HFF-Myc (cell line): ENCODE measurements at regions not wholly inside any gene's neighbourhood (a gene's known extent, or its start where the extent isn't known, plus 50 kb on each side); places are given as distances from the start of the nearest gene placed in this dataset.

Experiments
- DNase-seq: peaks from one replicate; pipeline ENCODE4 v3.0.0-alpha.2; 2011; ENCODE audit warnings: low read depth; ENCODE audit errors: extremely low read depth
- H3K4me3 ChIP-seq: replicated peaks from 2 replicates; pipeline ENCODE4 v1.5.1; 2011; ENCODE audit warnings: low read depth, mild to moderate bottlenecking, control low read depth, low read length
- TF ChIP-seq, protein P1 (sequence below): IDR thresholded peaks from 2 replicates; pipeline ENCODE4 v1.5.1; 2012; ENCODE audit warnings: mild to moderate bottlenecking, low read depth, low read length, control low read depth; ENCODE audit errors: missing control alignments

DNA sequence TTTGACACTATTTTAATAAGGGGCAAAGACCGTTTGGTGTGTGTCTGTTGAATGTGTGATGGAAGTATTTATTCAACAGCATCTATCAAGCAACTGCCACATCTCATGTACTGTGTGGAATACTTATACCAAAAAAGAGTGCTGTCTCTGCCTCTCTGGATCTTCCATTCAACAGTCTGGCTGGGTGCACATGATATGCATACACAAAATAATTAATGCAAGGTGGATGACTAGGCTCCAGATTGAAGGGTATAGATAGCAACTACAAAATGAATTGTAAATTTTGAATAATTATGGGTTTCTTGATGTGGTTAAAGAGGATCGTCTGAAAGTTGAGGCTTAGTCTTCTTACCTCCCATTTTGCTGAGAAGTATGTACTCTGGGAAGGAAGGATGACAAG is 145.9 kb upstream of the OTX2 start:
- TF ChIP-seq, protein P1, sequence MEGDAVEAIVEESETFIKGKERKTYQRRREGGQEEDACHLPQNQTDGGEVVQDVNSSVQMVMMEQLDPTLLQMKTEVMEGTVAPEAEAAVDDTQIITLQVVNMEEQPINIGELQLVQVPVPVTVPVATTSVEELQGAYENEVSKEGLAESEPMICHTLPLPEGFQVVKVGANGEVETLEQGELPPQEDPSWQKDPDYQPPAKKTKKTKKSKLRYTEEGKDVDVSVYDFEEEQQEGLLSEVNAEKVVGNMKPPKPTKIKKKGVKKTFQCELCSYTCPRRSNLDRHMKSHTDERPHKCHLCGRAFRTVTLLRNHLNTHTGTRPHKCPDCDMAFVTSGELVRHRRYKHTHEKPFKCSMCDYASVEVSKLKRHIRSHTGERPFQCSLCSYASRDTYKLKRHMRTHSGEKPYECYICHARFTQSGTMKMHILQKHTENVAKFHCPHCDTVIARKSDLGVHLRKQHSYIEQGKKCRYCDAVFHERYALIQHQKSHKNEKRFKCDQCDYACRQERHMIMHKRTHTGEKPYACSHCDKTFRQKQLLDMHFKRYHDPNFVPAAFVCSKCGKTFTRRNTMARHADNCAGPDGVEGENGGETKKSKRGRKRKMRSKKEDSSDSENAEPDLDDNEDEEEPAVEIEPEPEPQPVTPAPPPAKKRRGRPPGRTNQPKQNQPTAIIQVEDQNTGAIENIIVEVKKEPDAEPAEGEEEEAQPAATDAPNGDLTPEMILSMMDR = no peak
- DNase-seq = no peak
- no peak overlapping the region for H3K4me3 ChIP-seq

DNA sequence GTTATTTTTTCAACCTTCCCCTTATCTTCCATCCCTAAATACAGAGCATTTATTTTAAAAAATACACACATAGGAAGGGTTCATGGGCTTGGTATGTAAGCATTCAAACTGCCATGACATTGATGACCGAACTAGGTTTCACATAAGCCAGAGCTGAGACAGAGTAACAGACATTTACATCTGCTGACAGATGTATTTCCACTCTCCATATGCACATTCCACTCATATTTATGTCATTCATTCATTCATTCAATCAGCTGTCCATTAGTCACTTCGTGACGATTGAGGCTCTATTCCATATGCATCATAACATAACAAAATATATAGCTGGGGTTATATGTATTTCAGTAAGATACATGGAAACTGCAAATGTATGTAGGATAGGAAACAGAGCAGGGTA is 145.5 kb upstream of the OTX2 start:
- TF ChIP-seq, protein P1 = no peak
- H3K4me3 ChIP-seq = no peak overlapping the region
- DNase-seq = no peak

- DNase-seq = no peak
- H3K4me3 ChIP-seq = no peak overlapping the region
- TF ChIP-seq, protein P1 = no peak
Measured at GRCh38 chr14:56953884-56954283, 143.6 kb upstream of the OTX2 start.

DNA sequence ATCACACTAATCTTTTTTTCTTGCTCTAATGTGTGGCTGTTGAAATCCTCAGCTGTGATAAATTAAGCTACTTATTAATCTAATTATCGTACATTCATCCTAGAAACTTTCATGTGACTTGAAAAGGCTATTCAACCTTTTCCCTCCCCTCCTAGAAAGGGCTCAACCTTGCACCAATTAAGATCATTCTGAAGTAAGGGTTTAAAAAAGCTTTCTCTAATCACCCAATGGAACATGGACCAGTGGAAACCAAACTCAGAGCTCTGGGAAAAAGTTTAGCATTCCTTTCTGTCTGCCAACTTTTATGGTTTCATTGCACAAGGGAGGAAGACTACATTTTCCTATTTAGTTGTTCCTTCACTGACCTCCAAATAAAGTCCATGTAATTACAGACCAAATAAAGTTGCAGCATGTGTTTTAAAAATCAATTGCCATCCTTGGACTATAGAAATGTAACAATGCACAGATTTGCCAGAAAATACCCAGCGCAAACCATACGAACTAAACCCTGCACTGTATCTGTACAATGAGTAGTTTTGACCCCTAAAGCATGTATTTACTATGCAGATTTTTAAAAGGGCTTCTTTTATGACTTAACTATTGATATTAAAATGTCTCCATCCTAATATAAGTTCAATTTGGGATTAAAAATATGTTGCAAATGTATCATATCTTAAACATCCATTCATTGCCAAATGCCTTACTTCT is 142.6 kb upstream of the OTX2 start:
- no peak for DNase-seq
- H3K4me3 ChIP-seq = no peak overlapping the region
- TF ChIP-seq, protein P1 = no peak

GRCh38 chr14:56949828-56950227 is 139.5 kb upstream of the OTX2 start:
- TF ChIP-seq, protein P1 = no peak
- H3K4me3 ChIP-seq = no peak overlapping the region
- no peak for DNase-seq

- TF ChIP-seq, protein P1 = no peak
- DNase-seq = no peak
- H3K4me3 ChIP-seq = no peak overlapping the region
Measured at GRCh38 chr14:56945291-56945690, 135.0 kb upstream of the OTX2 start.

DNA sequence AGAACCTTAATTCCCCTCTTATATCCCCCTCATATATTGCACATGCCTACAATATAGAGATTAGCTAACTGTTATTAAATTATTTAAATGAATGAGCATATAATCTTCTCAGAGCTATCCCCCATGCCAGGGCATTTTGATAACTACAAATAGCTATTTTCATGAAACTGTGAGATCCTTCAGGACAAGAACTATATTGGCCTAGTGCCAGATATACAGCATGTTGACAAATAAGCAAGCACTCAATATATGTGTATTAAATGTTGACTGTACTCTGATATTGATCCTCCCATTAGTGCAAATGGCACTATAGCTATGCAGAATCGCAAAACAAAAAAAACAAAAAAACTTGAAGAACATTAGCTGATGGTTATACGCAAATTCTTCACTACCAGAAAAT is 134.1 kb upstream of the OTX2 start:
- DNase-seq = no peak
- TF ChIP-seq, protein P1 = no peak
- H3K4me3 ChIP-seq = no peak overlapping the region
